Upper lobe of right lung (tissue), 1 donor: ENCODE measurements at regions not wholly inside any gene's neighbourhood (a gene's known extent, or its start where the extent isn't known, plus 50 kb on each side); places are given as distances from the start of the nearest gene placed in this dataset.

Experiments used
- ATAC-seq: fragments of 200-7000 bp; cut with Tn5 transposase; one replicate; pipeline ENCODE4 v1.9.1; 2020; ENCODE audit warnings: mild to moderate bottlenecking, moderate library complexity
- DNase-seq: peaks from one replicate; pipeline ENCODE4 v3.0.0-alpha.2; 2020
- H3K27ac ChIP-seq: fragments of 200-600 bp; one replicate; pipeline ENCODE4 v1.8.0; 2022
- H3K27me3 ChIP-seq: fragments of 200-600 bp; one replicate; pipeline ENCODE4 v1.8.0; 2022; ENCODE audit warnings: mild to moderate bottlenecking
- H3K36me3 ChIP-seq: fragments of 200-600 bp; one replicate; pipeline ENCODE4 v1.8.0; 2022
- H3K4me1 ChIP-seq: fragments of 200-600 bp; one replicate; pipeline ENCODE4 v1.8.0; 2022
- H3K4me3 ChIP-seq: fragments of 200-600 bp; one replicate; pipeline ENCODE4 v1.8.0; 2022; ENCODE audit warnings: mild to moderate bottlenecking
- H3K9me3 ChIP-seq: fragments of 200-600 bp; one replicate; pipeline ENCODE4 v1.8.0; 2022
- intact Hi-C: fragments of 100-400 bp; cut with DNase I; formaldehyde crosslinking; loops from one replicate; pipeline ENCODE4 v1.11.0; 2022
- TF ChIP-seq, protein P1 (sequence below): fragments of 200-600 bp; IDR thresholded peaks from one replicate; pipeline ENCODE4 v1.8.0; 2022; ENCODE audit warnings: antibody characterized with exemption
- donor health status: DM: no; HTN: yes; CAD: no; lungs with severe emphysema.

DNA sequence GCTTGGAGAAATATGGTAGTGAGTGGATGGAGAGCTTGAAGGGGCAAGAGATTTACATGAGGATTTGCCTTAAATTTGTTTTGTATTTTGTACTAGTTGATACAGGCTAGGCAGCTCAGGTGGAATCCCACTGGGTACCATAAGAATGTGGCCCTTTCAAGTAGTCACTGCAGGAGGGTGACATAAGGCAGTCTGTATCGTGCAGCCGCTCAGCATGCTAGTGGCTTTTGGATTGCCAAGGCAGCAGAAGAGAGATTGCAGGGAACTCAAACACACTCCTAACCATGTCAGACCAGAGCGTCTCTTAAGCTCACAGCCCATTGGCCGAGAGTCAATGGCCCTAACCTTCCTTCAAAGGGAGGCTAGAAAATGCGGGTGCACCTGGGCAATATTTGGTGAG is 420.0 kb downstream of the ADGRL2 start:
- TF ChIP-seq, protein P1, sequence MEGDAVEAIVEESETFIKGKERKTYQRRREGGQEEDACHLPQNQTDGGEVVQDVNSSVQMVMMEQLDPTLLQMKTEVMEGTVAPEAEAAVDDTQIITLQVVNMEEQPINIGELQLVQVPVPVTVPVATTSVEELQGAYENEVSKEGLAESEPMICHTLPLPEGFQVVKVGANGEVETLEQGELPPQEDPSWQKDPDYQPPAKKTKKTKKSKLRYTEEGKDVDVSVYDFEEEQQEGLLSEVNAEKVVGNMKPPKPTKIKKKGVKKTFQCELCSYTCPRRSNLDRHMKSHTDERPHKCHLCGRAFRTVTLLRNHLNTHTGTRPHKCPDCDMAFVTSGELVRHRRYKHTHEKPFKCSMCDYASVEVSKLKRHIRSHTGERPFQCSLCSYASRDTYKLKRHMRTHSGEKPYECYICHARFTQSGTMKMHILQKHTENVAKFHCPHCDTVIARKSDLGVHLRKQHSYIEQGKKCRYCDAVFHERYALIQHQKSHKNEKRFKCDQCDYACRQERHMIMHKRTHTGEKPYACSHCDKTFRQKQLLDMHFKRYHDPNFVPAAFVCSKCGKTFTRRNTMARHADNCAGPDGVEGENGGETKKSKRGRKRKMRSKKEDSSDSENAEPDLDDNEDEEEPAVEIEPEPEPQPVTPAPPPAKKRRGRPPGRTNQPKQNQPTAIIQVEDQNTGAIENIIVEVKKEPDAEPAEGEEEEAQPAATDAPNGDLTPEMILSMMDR, result no peak
- Histone ChIP-seq H3K4me3 (no peak overlapping the region), H3K4me1 (peaks cover 6% of the 10 kb centered on the region), H3K36me3 (no peaks in the 10 kb centered on the region), H3K9me3 (no peaks in the 10 kb centered on the region), H3K27ac (no peak overlapping the region), H3K27me3 (no peaks in the 10 kb centered on the region)
- intact Hi-C loops, result no loop called here
- ATAC-seq, result no peak
- no peak for DNase-seq

DNA sequence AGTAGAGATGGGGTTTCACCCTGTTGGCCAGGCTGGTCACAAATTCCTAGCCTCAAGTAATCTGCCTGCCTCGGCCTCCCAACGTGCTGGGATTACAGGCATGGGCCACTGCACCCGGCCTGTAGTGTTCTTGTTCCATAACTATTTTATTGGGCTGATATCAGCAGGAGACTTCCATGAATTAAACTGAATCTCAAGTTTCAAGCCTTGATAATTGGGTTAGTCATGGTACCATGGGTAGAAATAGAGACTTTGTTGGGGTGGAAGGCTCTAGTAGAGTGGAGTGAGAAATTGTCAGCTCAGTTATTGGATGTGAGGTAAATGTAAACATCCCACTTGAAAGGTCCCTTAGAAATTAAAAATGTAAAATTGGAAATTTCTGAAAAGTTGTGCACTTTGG is 419.1 kb downstream of the ADGRL2 start:
- DNase-seq (no peak), ATAC-seq (no peak)
- intact Hi-C loops, result no loop called here
- Histone ChIP-seq H3K27me3 (no peaks in the 10 kb centered on the region), H3K4me1 (no peaks in the 10 kb centered on the region), H3K4me3 (no peak overlapping the region), H3K9me3 (no peaks in the 10 kb centered on the region), H3K27ac (no peak overlapping the region), H3K36me3 (no peaks in the 10 kb centered on the region)
- TF ChIP-seq, protein P1, result no peak

DNA sequence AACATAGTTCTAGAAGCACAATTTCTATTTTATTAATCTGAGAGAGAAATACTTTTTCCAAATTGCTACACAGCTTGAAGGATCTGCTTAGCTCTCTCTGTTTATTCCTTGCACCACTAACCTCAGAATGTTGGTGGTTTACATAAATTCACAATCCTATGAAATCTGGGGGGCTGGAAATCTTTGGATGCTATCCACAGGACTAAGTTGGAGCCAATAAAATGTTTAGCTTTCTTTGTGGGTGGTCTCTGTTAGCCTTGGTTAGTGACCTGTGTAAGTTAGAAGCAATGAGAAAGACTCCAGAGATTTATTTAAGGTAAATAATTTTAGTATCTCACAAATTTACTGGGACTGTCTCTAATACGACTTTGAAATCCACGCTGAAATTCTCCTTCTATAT is 418.1 kb downstream of the ADGRL2 start:
- DNase-seq, result no peak
- intact Hi-C loops, result no loop called here
- TF ChIP-seq, protein P1, result no peak
- H3K27ac ChIP-seq, result no peak overlapping the region
- no peaks in the 10 kb centered on the region for H3K9me3 ChIP-seq
- H3K36me3 ChIP-seq, result no peaks in the 10 kb centered on the region
- H3K4me3 ChIP-seq, result no peak overlapping the region
- no peaks in the 10 kb centered on the region for H3K27me3 ChIP-seq
- no peaks in the 10 kb centered on the region for H3K4me1 ChIP-seq
- no peak for ATAC-seq

GRCh38 chr1:82215853-82216175 is 415.1 kb downstream of the ADGRL2 start:
- ATAC-seq (no peak), DNase-seq (no peak)
- no peaks in the 10 kb centered on the region for H3K36me3 ChIP-seq
- H3K4me3 ChIP-seq, result no peak overlapping the region
- intact Hi-C loops, result no loop called here
- no peaks in the 10 kb centered on the region for H3K9me3 ChIP-seq
- TF ChIP-seq, protein P1, result no peak
- H3K27ac ChIP-seq, result no peak overlapping the region
- H3K4me1 ChIP-seq, result no peaks in the 10 kb centered on the region
- no peaks in the 10 kb centered on the region for H3K27me3 ChIP-seq

DNA sequence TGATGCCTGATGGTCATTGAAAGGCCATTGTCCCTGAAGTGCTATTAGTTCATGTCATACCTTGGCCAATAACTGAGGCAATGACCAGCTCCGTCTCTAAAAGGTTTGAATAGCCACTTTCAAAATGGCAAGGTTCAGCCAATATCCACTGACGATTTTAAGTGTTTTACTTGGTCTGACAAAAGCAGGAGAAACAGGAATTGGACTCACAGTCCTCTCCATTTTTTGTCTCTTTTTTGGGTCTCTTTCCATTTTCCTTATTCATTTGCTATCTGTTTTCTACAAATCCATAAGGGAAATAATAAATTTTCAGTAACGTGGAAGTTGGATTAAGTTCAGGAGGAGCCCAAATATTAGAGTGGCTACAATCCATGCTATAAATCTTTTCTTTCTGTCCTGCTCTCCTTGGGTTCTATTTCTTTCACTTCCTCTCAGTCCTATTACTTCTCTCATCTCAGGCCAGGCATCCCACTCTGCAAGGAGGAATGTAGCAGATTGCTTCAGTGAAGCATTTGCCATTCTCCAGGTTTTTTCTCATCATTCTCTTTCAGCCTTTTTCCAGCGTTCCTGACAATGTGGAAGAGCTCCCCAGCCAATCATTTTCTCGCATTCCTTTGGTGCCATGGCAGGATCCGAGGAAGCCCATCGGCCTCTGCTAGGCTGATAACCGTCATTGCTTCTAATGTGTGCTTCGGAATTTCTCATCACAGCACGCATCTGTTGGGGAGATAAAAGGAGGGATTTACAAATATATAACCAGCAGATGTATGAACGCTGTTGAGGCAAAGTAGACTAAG is 414.5 kb downstream of the ADGRL2 start:
- Histone ChIP-seq H3K4me3 (no peak overlapping the region), H3K36me3 (no peaks in the 10 kb centered on the region), H3K27me3 (no peaks in the 10 kb centered on the region), H3K27ac (no peak overlapping the region), H3K9me3 (no peaks in the 10 kb centered on the region), H3K4me1 (no peaks in the 10 kb centered on the region)
- TF ChIP-seq, protein P1, result no peak
- no peak for DNase-seq
- no peak for ATAC-seq
- intact Hi-C loops, result no loop called here

GRCh38 chr1:82214606-82215005 is 413.9 kb downstream of the ADGRL2 start:
- no peak overlapping the region for H3K27ac ChIP-seq
- intact Hi-C loops, result no loop called here
- H3K4me1 ChIP-seq, result no peaks in the 10 kb centered on the region
- no peak for DNase-seq
- TF ChIP-seq, protein P1, result no peak
- ATAC-seq, result no peak
- H3K27me3 ChIP-seq, result no peaks in the 10 kb centered on the region
- no peaks in the 10 kb centered on the region for H3K9me3 ChIP-seq
- H3K36me3 ChIP-seq, result no peaks in the 10 kb centered on the region
- H3K4me3 ChIP-seq, result no peak overlapping the region
